ENCODE measurements at regions not wholly inside any gene's neighbourhood (a gene's known extent, or its start where the extent isn't known, plus 50 kb on each side); places are given as distances from the start of the nearest gene placed in this dataset.

DNA sequence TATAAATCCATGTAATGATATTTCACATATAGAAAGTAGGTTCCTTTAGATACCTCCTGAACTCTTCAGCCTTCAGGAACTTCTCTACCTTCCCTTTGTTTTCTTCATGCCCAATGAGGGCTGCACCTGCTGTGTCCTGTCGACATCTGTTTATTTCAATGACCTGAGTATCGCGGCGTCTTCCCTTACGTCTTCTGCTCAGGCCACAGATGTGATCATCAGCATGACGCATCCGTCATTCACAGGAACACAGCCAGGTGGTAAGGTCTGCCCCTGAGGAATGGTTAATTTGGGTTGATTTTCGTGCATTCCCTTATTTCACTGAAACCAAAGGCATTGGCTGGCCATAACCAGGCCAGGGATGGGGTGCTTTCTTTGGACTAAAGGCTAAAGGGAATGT lies 217.1 kb downstream of the MED10 start:
- H3K4me3 ChIP-seq (replicated peaks; ENCODE audit: insufficient read depth, low read length), result no peak overlapping the region
- DNase-seq (ENCODE audit: low read depth in 1 of 2, low spot score in 1 of 2), result no peak
- no peaks in the 10 kb centered on the region for H3K27me3 ChIP-seq (ENCODE audit: insufficient read depth, poor library complexity, severe bottlenecking)
- TF ChIP-seq POLR2AphosphoS5 (IDR thresholded peaks at IDR 0.05; ENCODE audit: low read depth) (no peak), GABPA (IDR thresholded peaks at IDR 0.05; ENCODE audit: low read depth) (no peak), SPI1 (IDR thresholded peaks at IDR 0.05; ENCODE audit: borderline replicate concordance, low read depth) (no peak)
- TF ChIP-seq, protein P1, sequence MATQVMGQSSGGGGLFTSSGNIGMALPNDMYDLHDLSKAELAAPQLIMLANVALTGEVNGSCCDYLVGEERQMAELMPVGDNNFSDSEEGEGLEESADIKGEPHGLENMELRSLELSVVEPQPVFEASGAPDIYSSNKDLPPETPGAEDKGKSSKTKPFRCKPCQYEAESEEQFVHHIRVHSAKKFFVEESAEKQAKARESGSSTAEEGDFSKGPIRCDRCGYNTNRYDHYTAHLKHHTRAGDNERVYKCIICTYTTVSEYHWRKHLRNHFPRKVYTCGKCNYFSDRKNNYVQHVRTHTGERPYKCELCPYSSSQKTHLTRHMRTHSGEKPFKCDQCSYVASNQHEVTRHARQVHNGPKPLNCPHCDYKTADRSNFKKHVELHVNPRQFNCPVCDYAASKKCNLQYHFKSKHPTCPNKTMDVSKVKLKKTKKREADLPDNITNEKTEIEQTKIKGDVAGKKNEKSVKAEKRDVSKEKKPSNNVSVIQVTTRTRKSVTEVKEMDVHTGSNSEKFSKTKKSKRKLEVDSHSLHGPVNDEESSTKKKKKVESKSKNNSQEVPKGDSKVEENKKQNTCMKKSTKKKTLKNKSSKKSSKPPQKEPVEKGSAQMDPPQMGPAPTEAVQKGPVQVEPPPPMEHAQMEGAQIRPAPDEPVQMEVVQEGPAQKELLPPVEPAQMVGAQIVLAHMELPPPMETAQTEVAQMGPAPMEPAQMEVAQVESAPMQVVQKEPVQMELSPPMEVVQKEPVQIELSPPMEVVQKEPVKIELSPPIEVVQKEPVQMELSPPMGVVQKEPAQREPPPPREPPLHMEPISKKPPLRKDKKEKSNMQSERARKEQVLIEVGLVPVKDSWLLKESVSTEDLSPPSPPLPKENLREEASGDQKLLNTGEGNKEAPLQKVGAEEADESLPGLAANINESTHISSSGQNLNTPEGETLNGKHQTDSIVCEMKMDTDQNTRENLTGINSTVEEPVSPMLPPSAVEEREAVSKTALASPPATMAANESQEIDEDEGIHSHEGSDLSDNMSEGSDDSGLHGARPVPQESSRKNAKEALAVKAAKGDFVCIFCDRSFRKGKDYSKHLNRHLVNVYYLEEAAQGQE (IDR thresholded peaks at IDR 0.05; ENCODE audit: insufficient replicate concordance, low read depth), result no peak
- TF ChIP-seq, protein P2, sequence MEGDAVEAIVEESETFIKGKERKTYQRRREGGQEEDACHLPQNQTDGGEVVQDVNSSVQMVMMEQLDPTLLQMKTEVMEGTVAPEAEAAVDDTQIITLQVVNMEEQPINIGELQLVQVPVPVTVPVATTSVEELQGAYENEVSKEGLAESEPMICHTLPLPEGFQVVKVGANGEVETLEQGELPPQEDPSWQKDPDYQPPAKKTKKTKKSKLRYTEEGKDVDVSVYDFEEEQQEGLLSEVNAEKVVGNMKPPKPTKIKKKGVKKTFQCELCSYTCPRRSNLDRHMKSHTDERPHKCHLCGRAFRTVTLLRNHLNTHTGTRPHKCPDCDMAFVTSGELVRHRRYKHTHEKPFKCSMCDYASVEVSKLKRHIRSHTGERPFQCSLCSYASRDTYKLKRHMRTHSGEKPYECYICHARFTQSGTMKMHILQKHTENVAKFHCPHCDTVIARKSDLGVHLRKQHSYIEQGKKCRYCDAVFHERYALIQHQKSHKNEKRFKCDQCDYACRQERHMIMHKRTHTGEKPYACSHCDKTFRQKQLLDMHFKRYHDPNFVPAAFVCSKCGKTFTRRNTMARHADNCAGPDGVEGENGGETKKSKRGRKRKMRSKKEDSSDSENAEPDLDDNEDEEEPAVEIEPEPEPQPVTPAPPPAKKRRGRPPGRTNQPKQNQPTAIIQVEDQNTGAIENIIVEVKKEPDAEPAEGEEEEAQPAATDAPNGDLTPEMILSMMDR (IDR thresholded peaks at IDR 0.05; ENCODE audit: insufficient read depth, low read length), result no peak
- no peak overlapping the region for H3K27ac ChIP-seq (replicated peaks)

DNA sequence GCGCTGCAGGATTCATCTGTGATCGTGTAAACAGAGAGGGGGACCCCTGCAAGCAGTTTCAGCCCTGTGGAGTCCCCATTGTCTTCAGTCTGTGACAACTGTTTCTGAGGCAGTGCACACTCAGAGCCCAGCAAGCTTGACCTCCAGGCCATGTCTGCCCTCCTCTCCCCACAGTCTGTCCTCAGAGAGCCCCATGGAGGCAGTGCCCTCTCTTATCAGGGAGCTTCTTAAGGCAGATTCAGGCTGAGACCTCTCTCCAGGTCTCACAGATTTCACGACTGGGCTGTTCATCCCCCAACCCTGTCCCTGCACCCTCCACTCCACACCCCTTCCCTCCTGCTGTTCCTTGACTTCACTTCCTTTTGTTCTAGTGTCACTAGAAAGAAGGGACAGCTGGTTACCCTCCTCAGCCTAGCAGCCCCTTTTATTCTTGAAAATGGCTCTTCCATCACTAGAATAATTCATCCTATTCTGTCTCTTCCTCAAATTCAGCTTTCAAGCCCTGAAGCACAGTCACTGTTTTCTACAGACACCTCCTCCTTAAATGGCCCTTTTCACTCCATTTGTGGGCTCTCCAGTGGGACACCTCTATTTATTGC lies 218.4 kb downstream of the MED10 start:
- TF ChIP-seq GABPA (IDR thresholded peaks at IDR 0.05; ENCODE audit: low read depth), result no peak
- no peak for DNase-seq (ENCODE audit: low read depth in 1 of 2, low spot score in 1 of 2)
- no peak overlapping the region for H3K27ac ChIP-seq (replicated peaks)

DNA sequence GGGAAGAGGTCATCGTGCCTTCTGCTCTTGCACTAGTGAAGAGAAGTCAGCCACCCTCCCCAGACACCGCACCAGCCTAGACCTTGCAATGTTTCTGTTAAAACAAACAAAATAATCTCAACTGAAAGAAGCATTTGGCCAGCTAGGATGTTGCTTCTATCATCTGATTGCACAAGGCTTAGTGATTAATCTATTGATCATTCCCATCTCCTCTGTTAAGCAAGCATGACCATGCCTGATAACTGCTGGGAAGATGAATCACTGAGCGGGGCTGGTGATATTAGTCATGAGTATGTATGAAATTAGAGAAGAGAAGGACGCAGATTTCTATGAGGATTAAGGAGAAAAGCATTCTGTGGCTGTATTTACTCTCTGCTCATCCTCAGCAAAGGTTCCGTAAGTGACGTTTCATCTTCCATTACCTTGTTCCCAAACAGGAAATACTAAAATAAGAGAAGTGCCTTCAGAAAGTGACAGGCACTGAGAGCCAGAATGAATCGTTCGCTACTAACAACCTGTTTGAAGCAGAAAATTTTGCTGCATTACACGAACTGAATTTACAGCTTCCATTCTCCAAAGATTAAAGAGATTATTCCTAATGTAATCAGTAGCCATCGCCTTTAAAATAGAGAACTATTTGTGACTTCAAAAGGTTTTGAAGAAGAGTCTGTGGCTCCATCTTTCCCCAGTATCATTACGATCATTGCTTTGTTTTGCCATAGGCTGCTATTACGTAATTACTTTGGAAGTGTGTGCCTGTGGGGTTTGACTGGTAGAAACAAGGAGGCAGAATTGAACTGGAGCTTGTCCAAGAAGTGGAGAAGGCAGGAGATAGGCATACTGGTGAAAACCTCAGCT lies 219.1 kb downstream of the MED10 start:
- H3K27ac ChIP-seq (replicated peaks), result no peak overlapping the region
- no peaks in the 10 kb centered on the region for H3K27me3 ChIP-seq (ENCODE audit: insufficient read depth, poor library complexity, severe bottlenecking)
- no peak for DNase-seq (ENCODE audit: low read depth in 1 of 2, low spot score in 1 of 2)
- H3K4me3 ChIP-seq (replicated peaks; ENCODE audit: insufficient read depth, low read length), result no peak overlapping the region
- TF ChIP-seq, protein P1 (IDR thresholded peaks at IDR 0.05; ENCODE audit: insufficient replicate concordance, low read depth), result no peak

More for the DNA sequence above, 218.4 kb downstream of the MED10 start:
- H3K27me3 ChIP-seq (ENCODE audit: insufficient read depth, poor library complexity, severe bottlenecking), result no peaks in the 10 kb centered on the region
- H3K4me3 ChIP-seq (replicated peaks; ENCODE audit: insufficient read depth, low read length), result no peak overlapping the region

DNA sequence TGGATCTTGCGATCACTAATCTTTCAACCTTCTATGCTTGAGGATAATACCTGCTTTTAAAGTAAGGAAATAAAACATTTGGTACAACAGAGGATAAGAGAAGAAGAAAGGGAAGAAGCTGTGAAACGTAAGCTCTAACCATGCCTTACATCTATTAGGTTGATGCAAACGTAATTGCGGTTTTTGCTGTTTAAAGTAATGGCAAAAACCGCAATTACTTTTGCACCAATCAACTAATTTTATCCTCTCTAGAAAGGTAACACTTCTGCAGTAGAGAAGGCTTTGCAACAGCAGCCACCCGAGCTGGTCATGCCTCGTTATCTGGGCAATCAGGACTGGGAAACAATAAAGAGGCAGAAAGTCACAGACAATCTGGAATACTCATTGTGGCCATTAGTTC lies 224.1 kb downstream of the MED10 start:
- H3K27me3 ChIP-seq (ENCODE audit: insufficient read depth, poor library complexity, severe bottlenecking), result no peaks in the 10 kb centered on the region
- DNase-seq (ENCODE audit: low read depth in 1 of 2, low spot score in 1 of 2), result no peak
- no peak overlapping the region for H3K27ac ChIP-seq (replicated peaks)
- H3K4me3 ChIP-seq (replicated peaks; ENCODE audit: insufficient read depth, low read length), result no peak overlapping the region
- no peak for TF ChIP-seq GABPA (IDR thresholded peaks at IDR 0.05; ENCODE audit: low read depth)
- TF ChIP-seq POLR2AphosphoS5 (IDR thresholded peaks at IDR 0.05; ENCODE audit: low read depth), result no peak
- no peak for TF ChIP-seq SPI1 (IDR thresholded peaks at IDR 0.05; ENCODE audit: borderline replicate concordance, low read depth)
- TF ChIP-seq, protein P1 (IDR thresholded peaks at IDR 0.05; ENCODE audit: insufficient replicate concordance, low read depth), result no peak
- TF ChIP-seq, protein P2 (IDR thresholded peaks at IDR 0.05; ENCODE audit: insufficient read depth, low read length), result no peak

Measured in HL-60 (cell line).